Testis (tissue), 2 donors: ENCODE measurements at regions not wholly inside any gene's neighbourhood (a gene's known extent, or its start where the extent isn't known, plus 50 kb on each side); places are given as distances from the start of the nearest gene placed in this dataset.

Source experiments
- DNase-seq: peaks from one replicate; pipeline ENCODE4 v3.0.0-alpha.2; 2019
- H3K27ac ChIP-seq, 2 donors: fragments of 200-600 bp; sonication (generic); one replicate each; pipeline ENCODE4 v1.5.1; 2019
- H3K27me3 ChIP-seq: fragments of 200-600 bp; sonication (generic); one replicate; pipeline ENCODE4 v1.5.1; 2019
- H3K36me3 ChIP-seq: fragments of 200-600 bp; sonication (generic); one replicate; pipeline ENCODE4 v1.5.1; 2017; ENCODE audit warnings: low read depth; ENCODE audit errors: missing control alignments
- H3K4me1 ChIP-seq: fragments of 200-600 bp; sonication (generic); one replicate; pipeline ENCODE4 v1.5.1; 2019
- H3K4me3 ChIP-seq, 2 donors: fragments of 200-600 bp; sonication (generic); one replicate each; pipeline ENCODE4 v1.5.1; 2017 to 2019
- H3K9me3 ChIP-seq: fragments of 200-600 bp; sonication (generic); one replicate; pipeline ENCODE4 v1.5.1; 2017
- POLR2A ChIP-seq: fragments of 450-650 bp; IDR thresholded peaks from one replicate; pipeline ENCODE4 v1.6.1; 2017; ENCODE audit warnings: antibody characterized with exemption, mild to moderate bottlenecking, moderate library complexity
- WGBS, 2 donors: methylation state at CpG; one replicate each; pipeline ENCODE4 v1.1.5; 2018; 5-methylcytosine and 5-hydroxymethylcytosine counted together
- intact Hi-C: fragments of 100-400 bp; cut with DNase I; formaldehyde crosslinking; loops from one replicate; pipeline ENCODE4 v1.15.1; 2023; ENCODE audit warnings: low total_unique reads
- TF ChIP-seq, protein P1 (sequence below), 3 experiments: fragments of 450-650 bp in 2 of 3; fragments of 200-600 bp in 1 of 3; sonication (generic) in 1 of 3; IDR thresholded peaks; one replicate each; pipeline ENCODE4 v1.5.1; 2016 to 2019; ENCODE audit warnings: antibody characterized with exemption in 3 of 3, mild to moderate bottlenecking in 2 of 3, moderate library complexity in 1 of 3

DNA sequence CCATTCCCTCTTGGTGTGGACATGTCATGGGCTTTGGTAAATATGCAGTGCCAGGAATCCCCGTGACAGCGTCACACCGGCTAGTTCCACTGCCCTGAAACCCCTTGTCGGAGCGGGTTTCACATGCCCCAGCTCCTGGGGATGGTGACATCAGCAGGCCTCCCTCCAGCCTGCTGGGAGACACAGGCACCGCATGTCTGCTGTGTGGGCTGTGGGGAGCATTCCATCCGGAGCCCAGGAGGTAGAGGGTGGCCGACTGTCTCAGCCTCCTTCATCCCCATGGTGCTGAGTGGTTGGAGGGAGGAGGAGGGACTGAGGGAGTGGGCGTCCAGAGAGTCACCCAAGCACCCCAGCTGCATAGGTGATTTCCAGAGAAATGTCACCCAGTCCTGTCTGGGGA is 1161.1 kb downstream of the BRD1 start:
- no peak for TF ChIP-seq POLR2A
- TF ChIP-seq, protein P1, sequence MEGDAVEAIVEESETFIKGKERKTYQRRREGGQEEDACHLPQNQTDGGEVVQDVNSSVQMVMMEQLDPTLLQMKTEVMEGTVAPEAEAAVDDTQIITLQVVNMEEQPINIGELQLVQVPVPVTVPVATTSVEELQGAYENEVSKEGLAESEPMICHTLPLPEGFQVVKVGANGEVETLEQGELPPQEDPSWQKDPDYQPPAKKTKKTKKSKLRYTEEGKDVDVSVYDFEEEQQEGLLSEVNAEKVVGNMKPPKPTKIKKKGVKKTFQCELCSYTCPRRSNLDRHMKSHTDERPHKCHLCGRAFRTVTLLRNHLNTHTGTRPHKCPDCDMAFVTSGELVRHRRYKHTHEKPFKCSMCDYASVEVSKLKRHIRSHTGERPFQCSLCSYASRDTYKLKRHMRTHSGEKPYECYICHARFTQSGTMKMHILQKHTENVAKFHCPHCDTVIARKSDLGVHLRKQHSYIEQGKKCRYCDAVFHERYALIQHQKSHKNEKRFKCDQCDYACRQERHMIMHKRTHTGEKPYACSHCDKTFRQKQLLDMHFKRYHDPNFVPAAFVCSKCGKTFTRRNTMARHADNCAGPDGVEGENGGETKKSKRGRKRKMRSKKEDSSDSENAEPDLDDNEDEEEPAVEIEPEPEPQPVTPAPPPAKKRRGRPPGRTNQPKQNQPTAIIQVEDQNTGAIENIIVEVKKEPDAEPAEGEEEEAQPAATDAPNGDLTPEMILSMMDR (IDR thresholded peaks at IDR 0.05): no peak
- H3K27ac ChIP-seq: no peak overlapping the region
- no peaks in the 10 kb centered on the region for H3K27me3 ChIP-seq
- intact Hi-C loops: no loop called here
- H3K4me3 ChIP-seq: no peak overlapping the region
- WGBS, 2 donors: 70 to 72% methylated on average over 9 of the region's 9 CpGs
- no peaks in the 10 kb centered on the region for H3K9me3 ChIP-seq
- H3K4me1 ChIP-seq: no peaks in the 10 kb centered on the region
- DNase-seq: no peak
- H3K36me3 ChIP-seq: no peaks in the 10 kb centered on the region

DNA sequence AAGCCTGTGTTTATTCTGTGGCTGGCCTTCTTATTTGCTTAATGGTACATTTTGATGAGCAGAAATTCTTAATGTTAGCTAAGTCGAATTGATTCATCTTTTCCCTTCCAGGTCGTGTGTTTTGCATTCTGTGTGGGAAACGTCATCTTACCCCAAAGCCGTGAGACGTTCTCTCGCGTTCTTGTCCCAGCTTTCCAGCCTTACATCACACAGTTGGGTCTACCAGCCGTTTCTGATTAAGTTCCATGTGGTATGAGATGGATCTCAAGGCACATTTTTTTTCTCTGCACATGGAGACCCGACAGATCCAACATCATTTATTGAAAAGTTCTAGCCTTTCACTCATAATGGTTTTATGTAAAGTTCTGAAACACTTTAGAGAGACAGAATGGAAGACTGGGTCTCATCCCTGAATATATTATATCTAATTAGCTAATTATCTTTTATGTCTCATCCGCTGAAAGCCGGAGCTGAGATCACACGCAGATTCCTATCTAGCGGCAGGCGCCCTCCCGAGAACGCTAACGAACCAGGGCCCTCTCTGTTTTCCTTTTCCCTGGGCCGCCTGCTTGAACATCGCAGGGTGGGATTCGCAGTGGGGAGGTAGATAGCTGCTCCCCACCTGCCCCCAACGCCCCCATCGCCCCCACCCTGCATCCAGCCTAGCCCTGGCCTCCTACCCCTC is 1162.2 kb downstream of the BRD1 start:
- H3K4me3 ChIP-seq: no peak overlapping the region
- H3K9me3 ChIP-seq: no peaks in the 10 kb centered on the region
- 86 to 90% methylated on average over 21 to 22 of the region's 22 CpGs for WGBS, 2 donors
- H3K4me1 ChIP-seq: no peaks in the 10 kb centered on the region
- intact Hi-C loops: no loop called here
- no peak for DNase-seq
- no peaks in the 10 kb centered on the region for H3K27me3 ChIP-seq
- TF ChIP-seq POLR2A: no peak
- TF ChIP-seq, protein P1 (IDR thresholded peaks at IDR 0.05): no peak
- H3K27ac ChIP-seq: no peak overlapping the region
- no peaks in the 10 kb centered on the region for H3K36me3 ChIP-seq

DNA sequence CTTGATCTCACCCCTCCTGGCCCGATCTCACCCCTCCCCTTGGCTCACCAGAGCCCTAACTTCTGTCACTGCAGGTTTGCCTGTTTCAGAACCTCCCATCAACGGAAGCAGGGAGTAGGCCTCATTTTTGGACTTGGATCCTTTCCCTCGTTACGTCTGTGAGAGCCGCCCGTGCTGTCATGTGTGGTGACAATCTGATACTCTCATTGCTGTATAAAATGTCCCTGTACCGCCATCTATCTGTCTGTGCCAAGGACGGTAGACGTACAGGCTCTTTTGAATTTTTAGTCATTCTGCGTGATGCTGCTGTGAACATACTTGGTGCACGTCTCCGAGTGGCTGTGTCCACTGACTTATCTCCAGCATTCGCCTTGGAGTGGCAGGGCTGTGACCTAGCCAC is 1163.1 kb downstream of the BRD1 start:
- WGBS, 2 donors: 95 to 96% methylated on average over 13 of the region's 13 CpGs
- TF ChIP-seq POLR2A: no peak
- TF ChIP-seq, protein P1 (IDR thresholded peaks at IDR 0.05): no peak
- no peak for DNase-seq
- H3K36me3 ChIP-seq: no peaks in the 10 kb centered on the region
- H3K9me3 ChIP-seq: no peaks in the 10 kb centered on the region
- no peak overlapping the region for H3K4me3 ChIP-seq
- H3K4me1 ChIP-seq: no peaks in the 10 kb centered on the region
- no peak overlapping the region for H3K27ac ChIP-seq
- no peaks in the 10 kb centered on the region for H3K27me3 ChIP-seq
- intact Hi-C loops: no loop called here

DNA sequence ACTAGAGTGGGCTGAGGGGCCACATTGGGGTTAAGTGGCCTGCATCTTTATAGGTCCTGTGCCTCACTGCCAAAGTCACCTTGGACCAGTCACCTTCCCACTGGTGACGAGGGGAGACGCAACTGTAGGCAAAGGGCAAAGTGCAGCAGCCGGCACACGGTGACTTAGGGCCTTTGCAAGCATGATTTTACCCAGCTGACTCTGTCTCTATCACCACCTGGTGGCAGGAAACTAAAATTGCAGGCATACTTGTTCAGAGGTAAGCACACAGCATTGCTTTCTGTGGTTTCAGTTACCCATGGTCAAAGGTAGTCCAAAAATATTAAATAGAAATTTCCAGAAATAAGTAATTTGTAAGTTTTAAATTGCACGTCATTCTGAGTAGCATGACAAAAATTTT is 1164.4 kb downstream of the BRD1 start:
- no peaks in the 10 kb centered on the region for H3K36me3 ChIP-seq
- H3K27me3 ChIP-seq: no peaks in the 10 kb centered on the region
- H3K4me3 ChIP-seq: no peak overlapping the region
- no peaks in the 10 kb centered on the region for H3K4me1 ChIP-seq
- 83 to 86% methylated on average over 3 to 5 of the region's 5 CpGs for WGBS, 2 donors
- H3K27ac ChIP-seq: no peak overlapping the region
- TF ChIP-seq POLR2A: no peak
- TF ChIP-seq, protein P1 (IDR thresholded peaks at IDR 0.05): peak in 2 of 3 experiments; percentile 5 to 47
- H3K9me3 ChIP-seq: no peaks in the 10 kb centered on the region
- intact Hi-C loops: no loop called here
- no peak for DNase-seq
